ENCODE measurements at regions not wholly inside any gene's neighbourhood (a gene's known extent, or its start where the extent isn't known, plus 50 kb on each side); places are given as distances from the start of the nearest gene placed in this dataset.

GRCh38 chr5:62741761-62742160 lies 163.1 kb downstream of the LRRC70 start:
- TF ChIP-seq RXRA (IDR thresholded peaks at IDR 0.05; ENCODE audit: insufficient read depth, low read depth, low read length) (no peak), POLR2AphosphoS5 (IDR thresholded peaks at IDR 0.05; ENCODE audit: low read depth, low read length) (no peak), CTCF (IDR thresholded peaks at IDR 0.05; ENCODE audit: control extremely low read depth in 1 of 3, insufficient read depth in 1 of 3, low read depth in 1 of 3, low read length in 3 of 3) (no peak), NANOG (IDR thresholded peaks at IDR 0.05; ENCODE audit: insufficient read depth, low read depth, low read length, poor library complexity, severe bottlenecking) (no peak), ZNF274 (IDR thresholded peaks at IDR 0.05; ENCODE audit: borderline replicate concordance, extremely low read depth, low read length) (no peak), EP300 (IDR thresholded peaks at IDR 0.05; ENCODE audit: borderline replicate concordance in 1 of 2, low read depth in 2 of 2, low read length in 2 of 2) (no peak), TCF12 (IDR thresholded peaks at IDR 0.05; ENCODE audit: low read depth, low read length) (no peak), POLR2A (IDR thresholded peaks at IDR 0.05; ENCODE audit: control extremely low read depth in 1 of 2, low read depth in 2 of 2, low read length in 2 of 2) (no peak), ASH2L (IDR thresholded peaks at IDR 0.05; ENCODE audit: low read length) (no peak), FOSL1 (IDR thresholded peaks at IDR 0.05; ENCODE audit: insufficient read depth, low read depth, low read length) (no peak), EZH2 (IDR thresholded peaks at IDR 0.05; ENCODE audit: low read depth, low read length, severe bottlenecking) (no peak), HDAC2 (IDR thresholded peaks at IDR 0.05; ENCODE audit: borderline replicate concordance in 1 of 2, low read depth in 2 of 2, low read length in 2 of 2) (no peak)

Measured in H1 (cell line).